AG10803 (cell line): ENCODE measurements at regions not wholly inside any gene's neighbourhood (a gene's known extent, or its start where the extent isn't known, plus 50 kb on each side); places are given as distances from the start of the nearest gene placed in this dataset.

Experiments used
- DNase-seq: peaks from one replicate; pipeline ENCODE4 v3.0.0; 2010; ENCODE audit warnings: low read depth
- H3K4me3 ChIP-seq: 2 replicates; pipeline ENCODE4 v1.5.1; 2011; ENCODE audit warnings: mild to moderate bottlenecking, low read length, control low read depth
- TF ChIP-seq, protein P1 (sequence below): conservative IDR thresholded peaks from 2 replicates; pipeline ENCODE4 v1.5.1; 2011; ENCODE audit warnings: mild to moderate bottlenecking, low read length, control low read depth, inconsistent platforms

DNA sequence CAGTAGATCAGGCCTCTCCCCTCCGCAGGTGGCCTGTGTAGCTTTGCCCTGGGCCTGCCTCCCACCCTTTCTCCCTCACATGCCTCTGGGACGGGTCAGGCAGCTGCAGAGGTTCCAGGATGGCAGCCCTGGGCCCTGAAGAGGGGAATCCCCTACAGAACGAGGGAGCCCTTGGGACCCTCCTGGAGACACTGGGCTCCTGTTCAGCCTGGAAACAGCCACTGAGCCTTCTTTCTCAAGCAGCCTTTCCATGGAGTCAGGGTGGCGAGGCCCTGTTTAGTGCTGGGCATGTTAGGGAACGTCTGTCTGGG, 720.9 kb downstream of the BRD1 start:
- no peak for DNase-seq
- H3K4me3 ChIP-seq: no peak overlapping the region
- TF ChIP-seq, protein P1, sequence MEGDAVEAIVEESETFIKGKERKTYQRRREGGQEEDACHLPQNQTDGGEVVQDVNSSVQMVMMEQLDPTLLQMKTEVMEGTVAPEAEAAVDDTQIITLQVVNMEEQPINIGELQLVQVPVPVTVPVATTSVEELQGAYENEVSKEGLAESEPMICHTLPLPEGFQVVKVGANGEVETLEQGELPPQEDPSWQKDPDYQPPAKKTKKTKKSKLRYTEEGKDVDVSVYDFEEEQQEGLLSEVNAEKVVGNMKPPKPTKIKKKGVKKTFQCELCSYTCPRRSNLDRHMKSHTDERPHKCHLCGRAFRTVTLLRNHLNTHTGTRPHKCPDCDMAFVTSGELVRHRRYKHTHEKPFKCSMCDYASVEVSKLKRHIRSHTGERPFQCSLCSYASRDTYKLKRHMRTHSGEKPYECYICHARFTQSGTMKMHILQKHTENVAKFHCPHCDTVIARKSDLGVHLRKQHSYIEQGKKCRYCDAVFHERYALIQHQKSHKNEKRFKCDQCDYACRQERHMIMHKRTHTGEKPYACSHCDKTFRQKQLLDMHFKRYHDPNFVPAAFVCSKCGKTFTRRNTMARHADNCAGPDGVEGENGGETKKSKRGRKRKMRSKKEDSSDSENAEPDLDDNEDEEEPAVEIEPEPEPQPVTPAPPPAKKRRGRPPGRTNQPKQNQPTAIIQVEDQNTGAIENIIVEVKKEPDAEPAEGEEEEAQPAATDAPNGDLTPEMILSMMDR: no peak

- TF ChIP-seq, protein P1: no peak
- no peak for DNase-seq
- no peak overlapping the region for H3K4me3 ChIP-seq
Observed at GRCh38 chr22:49106096-49106841, 721.4 kb downstream of the BRD1 start.

DNA sequence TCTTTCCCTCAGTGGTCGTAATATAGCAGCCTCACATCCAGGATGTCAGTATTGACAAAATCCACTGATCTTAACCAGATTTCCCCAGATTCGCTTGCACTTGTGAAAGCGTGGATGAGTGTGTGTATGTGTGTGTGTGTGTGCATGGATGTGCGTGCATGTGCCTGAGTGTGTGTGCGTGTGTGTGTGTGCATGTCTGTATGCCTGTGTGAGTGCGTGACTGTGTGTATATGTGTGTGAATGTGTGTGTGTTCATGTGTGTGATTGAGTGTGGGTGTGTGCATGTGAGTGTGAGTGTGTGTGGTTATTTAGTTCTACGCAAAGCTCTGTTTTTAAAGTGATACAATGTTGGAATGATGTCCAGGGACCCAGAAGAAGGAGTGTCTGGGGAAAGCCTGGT, 723.2 kb downstream of the BRD1 start:
- H3K4me3 ChIP-seq: no peak overlapping the region
- no peak for DNase-seq
- TF ChIP-seq, protein P1: no peak

GRCh38 chr22:49103314-49104059, 724.2 kb downstream of the BRD1 start:
- no peak overlapping the region for H3K4me3 ChIP-seq
- no peak for DNase-seq
- TF ChIP-seq, protein P1: no peak

DNA sequence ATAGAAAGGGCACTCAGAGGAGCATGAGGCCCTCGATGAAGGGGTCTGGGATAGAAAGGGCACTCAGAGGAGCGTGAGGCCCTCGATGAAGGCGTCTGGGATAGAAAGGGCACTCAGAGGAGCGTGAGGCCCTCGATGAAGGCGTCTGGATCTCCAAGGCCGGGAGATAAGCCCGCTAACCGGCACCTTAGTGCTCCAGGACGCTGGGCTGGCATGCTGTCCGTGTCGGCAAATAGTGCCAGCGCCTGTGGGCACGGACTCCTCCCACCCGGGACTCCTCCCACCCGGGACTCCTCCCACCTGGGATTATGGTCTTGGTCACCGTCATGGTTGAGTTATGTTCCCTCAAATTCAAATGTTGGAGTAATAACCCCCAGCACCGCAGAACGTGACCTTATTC, 725.3 kb downstream of the BRD1 start:
- no peak overlapping the region for H3K4me3 ChIP-seq
- DNase-seq: no peak
- TF ChIP-seq, protein P1: no peak

GRCh38 chr22:49101873-49102272, 725.8 kb downstream of the BRD1 start:
- DNase-seq: no peak
- TF ChIP-seq, protein P1: no peak
- no peak overlapping the region for H3K4me3 ChIP-seq

GRCh38 chr22:49101225-49101624, 726.4 kb downstream of the BRD1 start:
- TF ChIP-seq, protein P1: no peak
- DNase-seq: no peak
- no peak overlapping the region for H3K4me3 ChIP-seq
